ENCODE measurements at regions not wholly inside any gene's neighbourhood (a gene's known extent, or its start where the extent isn't known, plus 50 kb on each side); places are given as distances from the start of the nearest gene placed in this dataset.

DNA sequence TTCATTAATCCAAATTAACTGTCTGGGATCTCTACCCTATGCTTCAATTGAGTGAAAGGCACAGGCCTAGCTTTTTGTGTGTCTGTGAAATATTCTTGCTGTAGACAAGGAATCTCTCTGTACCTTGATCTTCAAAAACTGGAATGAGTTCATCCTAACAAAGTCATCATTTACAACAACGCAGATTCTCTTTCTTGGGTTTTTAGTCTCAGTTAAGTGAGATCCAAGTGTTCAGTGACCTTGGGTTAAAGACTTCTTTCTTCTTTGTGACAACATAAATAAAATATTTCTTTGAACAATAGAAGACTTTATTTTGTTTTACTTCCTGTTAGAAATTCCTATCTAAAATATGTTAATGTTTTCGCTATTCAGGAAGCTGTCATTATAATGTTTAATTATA lies 192.2 kb upstream of the LMNTD1 start:
- no peak overlapping the region for H3K4me2 ChIP-seq (ENCODE audit: control insufficient read depth, extremely low read depth, insufficient read depth, low read depth, low read length)
- no peaks in the 10 kb centered on the region for H3K36me3 ChIP-seq (ENCODE audit: control insufficient read depth in 2 of 2, extremely low read depth in 1 of 2, insufficient read depth in 2 of 2, low read length in 2 of 2)
- H3K27ac ChIP-seq (ENCODE audit: control insufficient read depth, insufficient read depth, low read length): no peak overlapping the region
- H3K27me3 ChIP-seq (ENCODE audit: control insufficient read depth, extremely low read depth, insufficient read depth, low read length): no peaks in the 10 kb centered on the region
- H3K79me2 ChIP-seq (ENCODE audit: control insufficient read depth, insufficient read depth, low read length): no peaks in the 10 kb centered on the region
- FAIRE-seq: no peak
- H3K9me3 ChIP-seq (ENCODE audit: control insufficient read depth, low read depth, low read length): no peaks in the 10 kb centered on the region
- no peak overlapping the region for H3K4me3 ChIP-seq (ENCODE audit: control insufficient read depth in 2 of 3, extremely low read depth in 1 of 3, insufficient read depth in 2 of 3, low read depth in 1 of 3, low read length in 3 of 3)
- no peak for TF ChIP-seq EZH2 (IDR thresholded peaks at IDR 0.05; ENCODE audit: low read length)
- TF ChIP-seq, protein P1, sequence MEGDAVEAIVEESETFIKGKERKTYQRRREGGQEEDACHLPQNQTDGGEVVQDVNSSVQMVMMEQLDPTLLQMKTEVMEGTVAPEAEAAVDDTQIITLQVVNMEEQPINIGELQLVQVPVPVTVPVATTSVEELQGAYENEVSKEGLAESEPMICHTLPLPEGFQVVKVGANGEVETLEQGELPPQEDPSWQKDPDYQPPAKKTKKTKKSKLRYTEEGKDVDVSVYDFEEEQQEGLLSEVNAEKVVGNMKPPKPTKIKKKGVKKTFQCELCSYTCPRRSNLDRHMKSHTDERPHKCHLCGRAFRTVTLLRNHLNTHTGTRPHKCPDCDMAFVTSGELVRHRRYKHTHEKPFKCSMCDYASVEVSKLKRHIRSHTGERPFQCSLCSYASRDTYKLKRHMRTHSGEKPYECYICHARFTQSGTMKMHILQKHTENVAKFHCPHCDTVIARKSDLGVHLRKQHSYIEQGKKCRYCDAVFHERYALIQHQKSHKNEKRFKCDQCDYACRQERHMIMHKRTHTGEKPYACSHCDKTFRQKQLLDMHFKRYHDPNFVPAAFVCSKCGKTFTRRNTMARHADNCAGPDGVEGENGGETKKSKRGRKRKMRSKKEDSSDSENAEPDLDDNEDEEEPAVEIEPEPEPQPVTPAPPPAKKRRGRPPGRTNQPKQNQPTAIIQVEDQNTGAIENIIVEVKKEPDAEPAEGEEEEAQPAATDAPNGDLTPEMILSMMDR (optimal IDR thresholded peaks at IDR 0.05 in 1 of 3, IDR thresholded peaks at IDR 0.05 in 1 of 3, conservative IDR thresholded peaks at IDR 0.05 in 1 of 3; ENCODE audit: extremely low read depth in 1 of 3, insufficient read depth in 2 of 3, low read length in 3 of 3): no peak
- no peak for DNase-seq (ENCODE audit: low read depth, low spot score)
- no peak overlapping the region for H3K9ac ChIP-seq (ENCODE audit: control insufficient read depth, extremely low read depth, insufficient read depth, low read length)
- H4K20me1 ChIP-seq (ENCODE audit: control insufficient read depth, extremely low read depth, insufficient read depth, low read length): no peaks in the 10 kb centered on the region
- no peak overlapping the region for H2AFZ ChIP-seq (ENCODE audit: control insufficient read depth, low read length)
- dilution Hi-C loops (cut with MboI; ENCODE audit: extremely low pct_ligation_motif_present, low sequenced_read_pairs): no loop called here
- no peaks in the 10 kb centered on the region for H3K4me1 ChIP-seq (ENCODE audit: control insufficient read depth, extremely low read depth, insufficient read depth, low read length)
- no peaks in the 10 kb centered on the region for H3K9me1 ChIP-seq (ENCODE audit: control insufficient read depth, extremely low read depth, insufficient read depth, low read length)

DNA sequence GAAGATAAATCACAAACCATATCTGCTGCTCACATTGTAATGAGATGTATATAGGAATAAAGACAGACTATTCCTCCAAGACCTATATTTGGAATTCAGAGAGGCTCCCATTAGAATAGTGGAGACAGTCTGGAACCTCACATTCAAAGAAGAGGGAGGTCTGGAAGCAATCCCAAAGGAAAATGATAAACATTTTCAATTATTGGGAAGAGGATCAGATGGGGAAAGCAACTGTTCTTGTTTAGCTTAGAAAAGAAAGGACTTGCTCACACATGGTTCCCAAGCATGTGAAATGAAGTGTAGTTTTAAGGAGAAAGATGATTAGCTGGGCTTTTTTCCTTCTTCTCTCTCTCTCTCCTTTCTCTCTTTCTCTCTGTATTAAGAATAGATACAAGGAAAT lies 193.0 kb upstream of the LMNTD1 start:
- no peaks in the 10 kb centered on the region for H3K27me3 ChIP-seq (ENCODE audit: control insufficient read depth, extremely low read depth, insufficient read depth, low read length)
- FAIRE-seq (peak; percentile 17), DNase-seq (ENCODE audit: low read depth, low spot score) (no peak)
- no peak overlapping the region for H3K4me3 ChIP-seq (ENCODE audit: control insufficient read depth in 2 of 3, extremely low read depth in 1 of 3, insufficient read depth in 2 of 3, low read depth in 1 of 3, low read length in 3 of 3)
- TF ChIP-seq EZH2 (IDR thresholded peaks at IDR 0.05; ENCODE audit: low read length): no peak
- TF ChIP-seq, protein P1 (optimal IDR thresholded peaks at IDR 0.05 in 1 of 3, IDR thresholded peaks at IDR 0.05 in 1 of 3, conservative IDR thresholded peaks at IDR 0.05 in 1 of 3; ENCODE audit: extremely low read depth in 1 of 3, insufficient read depth in 2 of 3, low read length in 3 of 3): no peak
- H3K4me1 ChIP-seq (ENCODE audit: control insufficient read depth, extremely low read depth, insufficient read depth, low read length): no peaks in the 10 kb centered on the region
- H4K20me1 ChIP-seq (ENCODE audit: control insufficient read depth, extremely low read depth, insufficient read depth, low read length): no peaks in the 10 kb centered on the region
- dilution Hi-C loops (cut with MboI; ENCODE audit: extremely low pct_ligation_motif_present, low sequenced_read_pairs): no loop called here
- no peak overlapping the region for H3K9ac ChIP-seq (ENCODE audit: control insufficient read depth, extremely low read depth, insufficient read depth, low read length)
- no peaks in the 10 kb centered on the region for H3K9me3 ChIP-seq (ENCODE audit: control insufficient read depth, low read depth, low read length)
- no peaks in the 10 kb centered on the region for H3K36me3 ChIP-seq (ENCODE audit: control insufficient read depth in 2 of 2, extremely low read depth in 1 of 2, insufficient read depth in 2 of 2, low read length in 2 of 2)
- no peaks in the 10 kb centered on the region for H3K79me2 ChIP-seq (ENCODE audit: control insufficient read depth, insufficient read depth, low read length)
- H3K9me1 ChIP-seq (ENCODE audit: control insufficient read depth, extremely low read depth, insufficient read depth, low read length): no peaks in the 10 kb centered on the region
- H3K4me2 ChIP-seq (ENCODE audit: control insufficient read depth, extremely low read depth, insufficient read depth, low read depth, low read length): no peak overlapping the region
- H3K27ac ChIP-seq (ENCODE audit: control insufficient read depth, insufficient read depth, low read length): no peak overlapping the region
- no peak overlapping the region for H2AFZ ChIP-seq (ENCODE audit: control insufficient read depth, low read length)
